WTC11 (cell line): ENCODE measurements at regions not wholly inside any gene's neighbourhood (a gene's known extent, or its start where the extent isn't known, plus 50 kb on each side); places are given as distances from the start of the nearest gene placed in this dataset.
"Not testable (repeated sequence)": the region's sequence is repeated elsewhere in the genome, so short reads cannot be mapped to it uniquely, and the experiment has no call there.

ENCODE experiments used
- ATAC-seq: fragments of 200-7000 bp; cut with Tn5 transposase; 2 replicates; pipeline ENCODE4 v1.10.0; 2021; ENCODE audit warnings: mild to moderate bottlenecking, moderate library complexity
- CTCF ChIA-PET: fragments of 300-600 bp; sonication (Branson Sonifier 250); formaldehyde crosslinking; loops from one replicate; lab custom pipeline; 2021; ENCODE audit warnings: antibody characterized with exemption; lab: Charles Lee
- POLR2A ChIA-PET: fragments of 350-600 bp; sonication (Branson Sonifier 250); formaldehyde crosslinking; loops from one replicate; lab custom pipeline; 2021; ENCODE audit warnings: antibody characterized with exemption; lab: Charles Lee
- DNase-seq: peaks from one replicate; pipeline ENCODE4 v3.0.0; 2021; ENCODE audit warnings: low spot score
- H3K27ac Mint-ChIP-seq: 2 replicates; pipeline ENCODE4 v1.8.0; 2021; ENCODE audit warnings: mixed read lengths
- H3K27me3 Mint-ChIP-seq: 2 replicates; pipeline ENCODE4 v1.8.0; 2021; ENCODE audit warnings: low read depth, mild to moderate bottlenecking, moderate library complexity, mixed read lengths
- H3K36me3 Mint-ChIP-seq: 2 replicates; pipeline ENCODE4 v1.8.0; 2021; ENCODE audit warnings: mixed read lengths
- H3K4me1 Mint-ChIP-seq: 2 replicates; pipeline ENCODE4 v1.8.0; 2022; ENCODE audit warnings: mixed read lengths
- H3K4me3 Mint-ChIP-seq: 2 replicates; pipeline ENCODE4 v1.8.0; 2021; ENCODE audit warnings: mild to moderate bottlenecking, moderate library complexity, mixed read lengths
- H3K9me3 Mint-ChIP-seq: 2 replicates; pipeline ENCODE4 v1.8.0; 2021; ENCODE audit warnings: mixed read lengths
- ELF4 ChIP-seq: sonication (generic); formaldehyde crosslinking; IDR thresholded peaks from 2 replicates; pipeline ENCODE4 v1.8.1; 2022; ENCODE audit warnings: low read depth, mild to moderate bottlenecking, moderate library complexity, missing genetic modification reagents
- HMGA2 ChIP-seq: fragments of 250-450 bp; sonication (Bioruptor Pico); IDR thresholded peaks from 2 replicates; pipeline ENCODE4 v1.4.0; 2021; ENCODE audit warnings: mild to moderate bottlenecking, moderate library complexity
- JAZF1 ChIP-seq: fragments of 250-450 bp; sonication (Bioruptor Pico); IDR thresholded peaks from 2 replicates; pipeline ENCODE4 v1.9.0; 2021; ENCODE audit warnings: moderate library complexity, mild to moderate bottlenecking, inconsistent platforms
- JUN ChIP-seq: sonication (generic); formaldehyde crosslinking; IDR thresholded peaks from 2 replicates; pipeline ENCODE4 v1.8.0; 2023; ENCODE audit warnings: mild to moderate bottlenecking, missing genetic modification reagents
- PRRX2 ChIP-seq: fragments of 250-450 bp; sonication (Bioruptor Pico); IDR thresholded peaks from 2 replicates; pipeline ENCODE4 v1.8.0; 2021; ENCODE audit warnings: mild to moderate bottlenecking
- SOX15 ChIP-seq: fragments of 250-450 bp; sonication (Bioruptor Pico); IDR thresholded peaks from 2 replicates; pipeline ENCODE4 v1.9.0; 2021; ENCODE audit warnings: mild to moderate bottlenecking
- TEAD4 ChIP-seq: sonication (generic); formaldehyde crosslinking; IDR thresholded peaks from 2 replicates; pipeline ENCODE4 v1.8.0; 2022; ENCODE audit warnings: mild to moderate bottlenecking, missing genetic modification reagents
- USF2 ChIP-seq: sonication (generic); formaldehyde crosslinking; IDR thresholded peaks from 2 replicates; pipeline ENCODE4 v1.8.1; 2023; ENCODE audit warnings: mild to moderate bottlenecking, missing genetic modification reagents, moderate library complexity
- ZNF121 ChIP-seq: sonication (generic); formaldehyde crosslinking; IDR thresholded peaks from 2 replicates; pipeline ENCODE4 v1.8.0; 2023; ENCODE audit warnings: missing genetic modification reagents
- ZNF263 ChIP-seq: sonication (generic); formaldehyde crosslinking; IDR thresholded peaks from 2 replicates; pipeline ENCODE4 v1.8.1; 2022; ENCODE audit warnings: low read depth, mild to moderate bottlenecking, moderate library complexity, missing genetic modification reagents
- ZNF425 ChIP-seq: fragments of 250-450 bp; sonication (Bioruptor Pico); conservative IDR thresholded peaks from 2 replicates; pipeline ENCODE4 v1.9.0; 2021; ENCODE audit warnings: mild to moderate bottlenecking
- TF ChIP-seq, protein P1 (sequence below): sonication (generic); formaldehyde crosslinking; IDR thresholded peaks from 2 replicates; pipeline ENCODE4 v1.8.1; 2022; ENCODE audit warnings: low read depth, missing genetic modification reagents, borderline replicate concordance
- TF ChIP-seq, protein P2 (sequence below): sonication (generic); formaldehyde crosslinking; IDR thresholded peaks from 2 replicates; pipeline ENCODE4 v1.8.1; 2023; ENCODE audit warnings: mild to moderate bottlenecking, missing genetic modification reagents, moderate library complexity
- TF ChIP-seq, protein P3 (sequence below): sonication (generic); formaldehyde crosslinking; IDR thresholded peaks from 2 replicates; pipeline ENCODE4 v1.8.1; 2022; ENCODE audit warnings: mild to moderate bottlenecking, missing genetic modification reagents, moderate library complexity, borderline replicate concordance

DNA sequence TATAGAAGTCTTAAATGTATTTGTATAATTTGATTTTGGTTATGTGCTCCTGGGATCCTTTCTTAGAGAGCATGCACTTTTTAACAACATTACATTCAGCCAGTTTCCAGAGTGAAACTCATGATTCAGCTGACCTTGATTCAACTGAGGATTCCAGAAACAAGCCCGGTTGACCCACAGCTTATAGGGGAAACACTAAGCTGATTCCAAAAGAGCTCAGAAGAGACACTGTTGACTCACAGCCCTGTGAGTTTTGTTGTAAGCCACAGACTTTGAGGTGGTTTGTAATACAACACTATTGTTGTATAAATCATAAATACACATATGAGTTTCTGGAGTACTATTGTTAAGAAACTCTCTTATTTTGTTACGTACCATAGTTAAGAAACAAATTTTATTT is 133.8 kb upstream of the MGAT4C start (continued):
- no peak for TF ChIP-seq ELF4 (CRISPR knock-in tag)
- TF ChIP-seq JAZF1 = no peak
- TF ChIP-seq HMGA2 (CRISPR knock-in tag) = no peak

DNA sequence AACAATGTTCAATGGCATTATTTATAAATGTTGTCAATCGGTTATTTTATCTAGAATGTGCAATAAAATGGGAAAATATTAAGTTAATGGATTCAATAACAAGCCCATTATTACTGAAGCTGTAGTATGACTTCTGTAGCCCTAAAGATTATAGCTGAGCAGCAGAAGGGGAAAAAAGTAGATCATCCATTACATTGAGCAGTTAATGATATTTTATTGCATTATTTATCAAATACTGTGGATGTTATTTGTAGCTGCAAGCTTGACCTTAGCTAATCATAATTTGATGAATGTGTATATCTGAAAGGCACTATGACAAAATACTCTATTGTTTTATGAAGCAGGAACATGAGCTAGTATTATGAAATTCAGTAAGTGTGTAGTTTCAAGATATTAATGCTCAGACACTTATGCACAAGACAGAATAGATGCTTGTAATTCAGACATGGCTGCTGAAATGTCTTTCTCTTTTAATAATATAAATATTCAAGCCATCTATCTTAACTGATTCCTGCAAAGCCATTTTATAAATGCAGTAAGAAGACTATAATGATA is 131.5 kb upstream of the MGAT4C start:
- Mint-ChIP-seq H3K4me1 (peaks cover 4% of the 10 kb centered on the region; the same call in 1 of the 2 replicates), H3K36me3 (peaks cover 7% of the 10 kb centered on the region; the same call in 1 of the 2 replicates), H3K4me3 (no peak overlapping the region), H3K9me3 (peaks cover 18% of the 10 kb centered on the region), H3K27me3 (no peaks in the 10 kb centered on the region), H3K27ac (no peak overlapping the region)
- TF ChIP-seq ZNF425 (CRISPR knock-in tag) (no peak), TEAD4 (CRISPR knock-in tag) (no peak), ZNF263 (CRISPR knock-in tag) (no peak), JUN (no peak), SOX15 (CRISPR knock-in tag) (no peak), ZNF121 (CRISPR knock-in tag) (no peak), PRRX2 (CRISPR knock-in tag) (no peak)
- TF ChIP-seq, protein P1, sequence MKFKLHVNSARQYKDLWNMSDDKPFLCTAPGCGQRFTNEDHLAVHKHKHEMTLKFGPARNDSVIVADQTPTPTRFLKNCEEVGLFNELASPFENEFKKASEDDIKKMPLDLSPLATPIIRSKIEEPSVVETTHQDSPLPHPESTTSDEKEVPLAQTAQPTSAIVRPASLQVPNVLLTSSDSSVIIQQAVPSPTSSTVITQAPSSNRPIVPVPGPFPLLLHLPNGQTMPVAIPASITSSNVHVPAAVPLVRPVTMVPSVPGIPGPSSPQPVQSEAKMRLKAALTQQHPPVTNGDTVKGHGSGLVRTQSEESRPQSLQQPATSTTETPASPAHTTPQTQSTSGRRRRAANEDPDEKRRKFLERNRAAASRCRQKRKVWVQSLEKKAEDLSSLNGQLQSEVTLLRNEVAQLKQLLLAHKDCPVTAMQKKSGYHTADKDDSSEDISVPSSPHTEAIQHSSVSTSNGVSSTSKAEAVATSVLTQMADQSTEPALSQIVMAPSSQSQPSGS (CRISPR knock-in tag) = no peak
- TF ChIP-seq, protein P2, sequence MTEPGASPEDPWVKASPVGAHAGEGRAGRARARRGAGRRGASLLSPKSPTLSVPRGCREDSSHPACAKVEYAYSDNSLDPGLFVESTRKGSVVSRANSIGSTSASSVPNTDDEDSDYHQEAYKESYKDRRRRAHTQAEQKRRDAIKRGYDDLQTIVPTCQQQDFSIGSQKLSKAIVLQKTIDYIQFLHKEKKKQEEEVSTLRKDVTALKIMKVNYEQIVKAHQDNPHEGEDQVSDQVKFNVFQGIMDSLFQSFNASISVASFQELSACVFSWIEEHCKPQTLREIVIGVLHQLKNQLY (CRISPR knock-in tag) = no peak
- DNase-seq (no peak), ATAC-seq (no peak)
- POLR2A ChIA-PET = no interaction called here
- CTCF ChIA-PET = no interaction called here

DNA sequence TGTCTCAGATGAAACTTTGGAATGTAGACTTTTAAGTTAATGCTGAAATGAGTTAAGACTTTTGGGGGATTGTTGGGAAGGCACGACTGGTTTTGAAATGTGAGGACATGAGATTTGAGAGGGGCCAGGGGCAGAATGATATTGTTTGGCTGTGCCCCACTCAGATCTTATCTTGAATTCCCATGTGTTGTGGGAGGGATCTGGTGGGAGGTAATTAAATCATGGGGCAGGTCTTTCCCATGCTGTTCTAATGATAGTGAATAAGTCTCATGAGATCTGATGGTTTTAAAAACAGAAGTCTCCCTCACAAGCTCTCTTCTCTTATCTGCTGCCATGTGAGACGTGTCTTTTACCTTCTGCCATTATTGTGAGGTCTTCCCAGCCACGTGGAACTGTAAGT is 127.6 kb upstream of the MGAT4C start:
- DNase-seq = not testable (repeated sequence)

GRCh38 chr12:86379337-86379736 is 123.1 kb upstream of the MGAT4C start:
- H3K27ac Mint-ChIP-seq = no peak overlapping the region
- DNase-seq (no peak), ATAC-seq (no peak)
- POLR2A ChIA-PET = no interaction called here
- H3K4me1 Mint-ChIP-seq = peaks cover 14% of the 10 kb centered on the region
- H3K27me3 Mint-ChIP-seq = no peaks in the 10 kb centered on the region
- H3K4me3 Mint-ChIP-seq = no peak overlapping the region
- H3K36me3 Mint-ChIP-seq = peaks cover 16% of the 10 kb centered on the region
- TF ChIP-seq, protein P3, sequence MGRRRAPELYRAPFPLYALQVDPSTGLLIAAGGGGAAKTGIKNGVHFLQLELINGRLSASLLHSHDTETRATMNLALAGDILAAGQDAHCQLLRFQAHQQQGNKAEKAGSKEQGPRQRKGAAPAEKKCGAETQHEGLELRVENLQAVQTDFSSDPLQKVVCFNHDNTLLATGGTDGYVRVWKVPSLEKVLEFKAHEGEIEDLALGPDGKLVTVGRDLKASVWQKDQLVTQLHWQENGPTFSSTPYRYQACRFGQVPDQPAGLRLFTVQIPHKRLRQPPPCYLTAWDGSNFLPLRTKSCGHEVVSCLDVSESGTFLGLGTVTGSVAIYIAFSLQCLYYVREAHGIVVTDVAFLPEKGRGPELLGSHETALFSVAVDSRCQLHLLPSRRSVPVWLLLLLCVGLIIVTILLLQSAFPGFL (CRISPR knock-in tag) = no peak
- TF ChIP-seq USF2 = no peak
- H3K9me3 Mint-ChIP-seq = peaks cover 19% of the 10 kb centered on the region
- CTCF ChIA-PET = no interaction called here

More for the DNA sequence above, 127.6 kb upstream of the MGAT4C start:
- H3K4me1 Mint-ChIP-seq, POLR2A ChIA-PET, ATAC-seq, H3K4me3 Mint-ChIP-seq, CTCF ChIA-PET, H3K27me3 Mint-ChIP-seq, H3K27ac Mint-ChIP-seq: not testable (repeated sequence)
- Mint-ChIP-seq H3K36me3 (peaks cover 16% of the 10 kb centered on the region), H3K9me3 (peaks cover 19% of the 10 kb centered on the region)
